Nucleus accumbens (tissue), 56 donors: ENCODE measurements at regions not wholly inside any gene's neighbourhood (a gene's known extent, or its start where the extent isn't known, plus 50 kb on each side); places are given as distances from the start of the nearest gene placed in this dataset.
A peak's percentile ranks its signal among the peaks of the same experiment; 100 is the strongest.

Experiments used
- DNase-seq, 56 donors: peaks; one replicate each; lab custom pipeline; 2025; lab: John Stamatoyannopoulos, UW

GRCh38 chr9:109549386-109549785 is 51.3 kb upstream of the PTPN3 start:
- DNase-seq = no peak

DNA sequence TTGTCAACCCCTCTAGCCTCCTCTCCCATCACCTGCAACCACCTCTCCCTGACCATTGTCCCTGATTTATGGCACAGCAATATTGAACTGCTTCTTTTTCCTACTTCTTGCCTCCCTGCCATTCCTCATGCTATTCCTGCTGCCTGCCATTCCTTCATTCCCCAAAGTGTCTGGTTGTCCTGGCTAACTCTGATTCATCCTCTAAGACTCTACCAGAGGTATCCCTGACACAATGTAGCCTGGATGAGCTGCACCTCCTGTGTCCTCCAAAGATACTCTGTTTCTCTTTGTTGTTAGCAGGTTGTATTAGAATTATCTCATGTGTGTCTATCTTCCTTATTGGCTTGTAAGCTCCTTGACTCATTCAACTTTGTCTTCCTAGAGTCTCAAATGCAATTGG is 53.5 kb upstream of the PTPN3 start:
- no peak for DNase-seq

GRCh38 chr9:109555215-109555614 is 57.1 kb upstream of the PTPN3 start:
- peak in 3 of 56 donors; percentile 2 to 12 (median 8) for DNase-seq

DNA sequence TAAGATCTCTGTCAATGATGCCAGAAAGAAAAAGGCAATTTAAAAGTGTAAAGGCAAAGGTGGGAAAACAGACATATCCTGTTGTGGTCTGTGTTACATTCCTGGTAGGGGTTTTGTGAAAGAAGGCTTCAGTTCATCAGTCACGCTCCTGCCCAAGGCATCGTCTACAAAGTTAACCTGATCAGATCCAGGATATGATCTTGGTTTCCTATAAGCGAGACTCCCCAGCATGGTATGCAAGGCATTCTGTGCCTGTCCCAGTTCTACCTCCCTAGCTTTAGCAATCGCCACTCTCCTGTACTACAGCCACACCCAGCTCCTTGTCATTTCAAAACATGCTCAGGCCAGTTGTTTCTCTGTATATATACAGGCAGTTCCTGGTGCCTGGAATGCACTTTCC is 58.0 kb upstream of the PTPN3 start:
- DNase-seq = no peak

DNA sequence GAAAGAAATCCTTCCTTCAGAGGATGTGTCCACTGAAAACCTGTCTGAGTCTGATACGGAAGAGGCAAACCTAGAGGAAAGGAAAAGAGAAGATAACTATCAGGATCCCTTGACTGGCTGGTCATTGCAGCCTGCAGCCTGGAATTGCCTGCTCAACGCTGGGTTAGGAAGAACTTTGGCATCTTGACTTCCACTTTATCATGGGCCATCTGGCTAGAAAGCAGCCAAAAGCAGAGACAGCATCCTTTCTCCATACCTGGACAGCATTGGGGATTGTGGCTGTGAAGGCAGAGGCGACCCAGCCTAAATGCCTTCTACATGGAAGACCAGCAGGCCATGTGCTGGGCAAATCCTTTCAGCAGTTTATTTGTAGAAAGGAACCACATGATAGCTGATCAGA is 58.7 kb upstream of the PTPN3 start:
- DNase-seq = no peak

DNA sequence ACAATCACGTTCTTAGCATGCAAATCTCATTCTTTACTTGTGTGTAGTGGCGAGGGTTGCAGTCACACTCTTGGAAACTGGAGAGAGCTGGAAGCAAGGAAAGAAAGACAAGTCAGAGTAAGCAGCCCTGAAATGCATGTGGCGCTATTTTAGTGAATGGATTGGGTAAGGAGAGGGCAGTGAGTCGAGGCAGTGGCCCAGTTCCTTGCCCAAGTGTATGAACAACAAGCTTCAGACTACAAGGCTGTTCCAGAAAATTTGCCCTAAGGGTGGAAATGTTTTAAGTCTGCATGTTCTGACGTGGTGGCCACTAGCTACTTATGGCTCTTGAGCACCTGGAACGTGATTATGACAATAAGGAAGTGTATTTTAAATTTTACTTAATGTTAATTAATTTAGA is 59.4 kb upstream of the PTPN3 start:
- DNase-seq = no peak

GRCh38 chr9:109558718-109559151 is 60.6 kb upstream of the PTPN3 start:
- DNase-seq = peak in 1 of 56 donors; percentile 0

DNA sequence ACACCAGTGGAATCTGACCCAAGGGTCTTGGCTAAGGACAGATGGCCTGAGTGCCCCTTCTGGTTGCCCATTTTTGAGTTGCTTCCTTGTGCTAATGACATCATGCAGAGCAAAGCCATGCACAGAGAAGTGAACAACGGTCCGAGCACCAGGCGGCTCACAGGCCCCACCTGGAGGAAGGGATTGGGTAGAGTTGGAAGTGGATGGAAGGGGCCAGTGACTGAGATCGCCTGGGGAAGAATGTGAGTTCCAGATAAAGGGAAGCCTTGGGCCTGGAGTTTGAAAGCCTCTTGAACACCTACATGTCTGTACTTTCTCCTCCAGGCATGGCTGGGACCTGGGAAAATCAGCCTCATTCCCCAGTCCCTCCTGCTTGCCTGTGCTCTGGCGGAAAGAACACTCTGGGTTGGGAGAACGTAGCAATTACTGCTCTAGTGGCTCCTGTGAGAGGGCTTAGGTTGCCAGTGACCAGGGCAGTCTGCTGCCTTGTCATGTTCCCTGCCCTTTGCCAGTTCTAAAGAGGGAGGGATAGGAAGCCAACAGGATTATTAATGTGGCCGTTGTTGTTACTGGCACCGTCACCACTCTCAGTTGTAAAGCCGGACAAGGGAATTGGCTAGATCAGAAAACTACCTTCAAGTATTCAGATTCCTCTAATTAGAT is 62.5 kb upstream of the PTPN3 start:
- DNase-seq = peak in 2 of 56 donors; percentile 2 to 3

DNA sequence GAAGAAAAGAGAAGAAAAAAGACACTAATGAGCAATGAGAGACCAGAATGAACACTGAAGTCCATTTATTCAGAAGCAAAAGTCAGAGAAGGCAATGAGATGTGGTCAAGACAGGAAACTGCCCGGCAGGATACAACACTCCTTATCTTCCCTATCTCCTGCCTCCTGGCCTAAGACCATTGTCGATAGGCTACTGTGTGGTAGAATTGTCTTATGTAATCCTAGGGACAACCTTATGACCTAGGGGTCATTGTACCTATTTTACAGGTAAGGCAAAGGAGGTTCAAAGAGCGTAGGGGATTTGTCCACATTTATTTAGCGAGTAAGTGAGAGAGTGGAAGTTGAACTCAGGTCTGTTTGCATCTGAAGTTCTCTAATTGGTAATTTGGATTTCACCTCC is 63.0 kb upstream of the PTPN3 start:
- no peak for DNase-seq

GRCh38 chr9:109568089-109568488 is 70.0 kb upstream of the PTPN3 start:
- DNase-seq = no peak

DNA sequence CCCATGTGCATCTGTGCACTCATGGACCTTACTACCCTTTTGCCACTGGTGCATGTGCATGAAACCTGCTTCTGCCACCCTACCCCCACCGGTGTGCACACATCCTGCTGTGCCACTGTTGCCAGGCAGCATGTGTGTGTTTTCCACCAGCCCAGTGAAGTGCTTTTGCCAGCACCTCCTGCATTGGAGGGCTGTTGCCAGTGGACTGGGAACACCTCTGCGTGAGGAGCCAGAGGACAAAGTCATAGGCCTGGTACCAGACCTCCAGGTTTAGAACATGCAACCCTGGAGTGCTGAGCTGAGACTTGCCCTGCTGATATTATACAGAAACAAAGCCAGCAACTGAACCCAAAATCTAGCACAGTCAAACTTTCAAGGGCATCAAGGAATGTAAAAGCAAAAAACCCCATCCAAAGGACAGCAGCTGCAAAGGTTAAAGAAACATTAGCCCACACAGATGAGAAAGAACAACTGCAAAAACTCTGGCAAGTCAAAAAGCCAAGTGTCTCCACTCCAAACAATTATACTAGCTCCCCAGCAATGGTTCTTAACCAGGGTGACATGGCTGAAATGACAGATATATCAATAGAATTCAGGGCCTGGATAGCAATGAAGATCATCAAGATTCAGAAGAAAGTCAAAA is 70.6 kb upstream of the PTPN3 start:
- DNase-seq = no peak

GRCh38 chr9:109574061-109574882 is 76.2 kb upstream of the PTPN3 start:
- DNase-seq = peak in 22 of 56 donors; percentile 1 to 63 (median 14)

- DNase-seq = no peak
These were observed 78.7 kb upstream of the PTPN3 start for GRCh38 chr9:109576762-109577161.

- no peak for DNase-seq
These were observed 81.3 kb upstream of the PTPN3 start for GRCh38 chr9:109579191-109579948.

- no peak for DNase-seq
These were observed 84.3 kb upstream of the PTPN3 start for GRCh38 chr9:109582386-109582785.

- DNase-seq = no peak
These were observed 86.1 kb upstream of the PTPN3 start for GRCh38 chr9:109584205-109584604.

DNA sequence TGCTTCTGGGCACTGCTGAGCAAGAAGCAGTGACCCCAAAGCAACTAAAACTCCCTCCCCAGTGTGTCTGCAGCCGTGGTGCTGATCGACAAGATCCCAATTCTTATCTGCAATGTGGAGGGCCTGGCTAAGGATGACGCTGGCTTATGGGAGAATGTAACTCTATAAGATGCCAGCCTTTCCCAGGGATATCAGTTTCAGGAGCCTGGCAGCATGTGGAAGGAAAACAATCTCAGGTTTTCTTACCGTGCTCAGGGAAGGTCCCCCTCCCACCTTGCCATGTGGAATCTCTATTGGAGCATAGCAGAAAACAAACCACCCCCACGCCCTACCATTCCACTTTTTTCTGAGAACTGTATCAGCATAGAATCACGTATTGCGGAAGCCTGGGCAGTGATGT is 87.7 kb upstream of the PTPN3 start:
- no peak for DNase-seq

- no peak for DNase-seq
These were observed 88.9 kb upstream of the PTPN3 start for GRCh38 chr9:109586993-109587392.

GRCh38 chr9:109588415-109588814 is 90.3 kb upstream of the PTPN3 start:
- DNase-seq = no peak

DNA sequence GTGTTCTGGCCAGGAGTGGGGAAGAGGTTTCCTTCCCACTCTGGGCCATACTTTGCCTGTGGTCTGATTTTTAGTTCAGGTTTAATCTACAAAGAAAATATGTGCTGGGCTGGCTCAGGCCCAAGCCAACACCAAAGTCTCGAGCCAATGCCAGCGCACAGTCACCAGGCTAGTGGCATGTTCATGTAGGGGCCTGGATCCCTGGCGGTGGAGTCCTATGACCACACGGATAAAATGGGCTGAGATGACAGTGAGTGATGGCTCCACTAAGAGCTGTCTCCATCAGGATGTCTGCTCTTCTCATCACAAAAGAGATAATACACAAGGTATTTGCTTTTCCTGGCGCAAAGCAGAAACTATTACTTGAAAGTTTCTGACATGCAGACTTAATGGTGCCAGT is 92.9 kb upstream of the PTPN3 start:
- DNase-seq = no peak

- DNase-seq = no peak
These were observed 93.6 kb upstream of the PTPN3 start for GRCh38 chr9:109591691-109592090.
